ENCODE measurements at regions not wholly inside any gene's neighbourhood (a gene's known extent, or its start where the extent isn't known, plus 50 kb on each side); places are given as distances from the start of the nearest gene placed in this dataset.

DNA sequence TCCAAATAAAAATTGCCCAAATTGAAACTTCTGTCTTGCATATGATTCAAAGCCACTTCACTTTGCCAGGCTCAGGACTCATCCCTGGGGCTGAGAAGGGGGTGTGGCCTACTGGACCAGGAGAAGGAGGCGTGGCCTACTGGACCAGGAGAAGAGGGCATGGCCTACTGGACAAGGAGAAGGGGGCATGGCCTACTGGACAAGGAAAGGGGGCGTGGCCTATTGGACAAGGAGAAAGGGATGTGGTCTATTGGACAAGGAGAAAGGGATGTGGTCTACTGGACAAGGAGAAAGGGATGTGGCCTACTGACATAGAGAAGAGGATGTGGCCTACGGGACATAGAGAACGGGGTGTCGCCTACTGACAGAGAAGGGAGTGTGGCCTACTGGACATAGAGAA, 405.3 kb downstream of the RRAGC start:
- DNase-seq, result no peak

DNA sequence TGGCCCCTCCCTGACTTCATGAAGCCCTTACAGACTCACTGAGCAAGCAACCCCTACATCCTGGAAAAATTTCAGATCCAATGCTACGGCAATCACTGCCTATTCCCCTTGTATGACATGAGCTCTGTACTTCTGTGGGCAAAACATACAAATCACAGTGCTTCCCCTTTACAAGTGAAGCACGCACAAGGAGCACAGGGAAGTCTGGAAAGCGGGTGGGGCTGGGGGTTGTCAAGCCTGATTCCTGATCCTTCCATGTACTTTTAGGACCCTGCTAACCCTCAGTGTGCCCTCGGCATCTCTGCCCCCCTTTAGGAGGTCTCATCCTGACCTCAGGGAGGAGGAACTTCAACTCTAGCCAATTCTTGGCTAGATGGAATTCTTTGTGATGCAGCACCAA, 405.7 kb upstream of the POU3F1 start:
- no peak for DNase-seq

DNA sequence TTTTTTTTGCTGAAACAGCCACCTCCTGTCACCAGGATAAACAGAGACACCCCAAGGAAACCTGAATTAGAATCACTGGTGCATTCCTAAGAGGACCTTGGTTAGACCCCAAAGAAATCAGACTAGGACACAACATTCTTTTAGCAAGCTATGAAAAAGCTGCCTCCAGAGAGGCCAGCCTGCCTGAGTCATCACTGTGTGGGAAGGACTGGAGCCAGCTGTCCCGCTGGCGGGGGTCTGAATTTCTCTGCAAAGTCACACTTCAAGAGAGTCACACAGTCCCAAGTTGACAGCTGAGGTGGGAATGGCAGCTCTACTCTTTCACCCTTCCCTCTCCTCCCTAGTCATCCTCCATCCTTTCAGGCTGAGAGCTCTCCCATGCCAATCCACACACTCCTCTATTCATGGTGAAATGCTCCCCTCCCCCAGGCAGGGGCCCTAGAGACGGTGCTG, 405.0 kb upstream of the POU3F1 start:
- DNase-seq, result no peak

DNA sequence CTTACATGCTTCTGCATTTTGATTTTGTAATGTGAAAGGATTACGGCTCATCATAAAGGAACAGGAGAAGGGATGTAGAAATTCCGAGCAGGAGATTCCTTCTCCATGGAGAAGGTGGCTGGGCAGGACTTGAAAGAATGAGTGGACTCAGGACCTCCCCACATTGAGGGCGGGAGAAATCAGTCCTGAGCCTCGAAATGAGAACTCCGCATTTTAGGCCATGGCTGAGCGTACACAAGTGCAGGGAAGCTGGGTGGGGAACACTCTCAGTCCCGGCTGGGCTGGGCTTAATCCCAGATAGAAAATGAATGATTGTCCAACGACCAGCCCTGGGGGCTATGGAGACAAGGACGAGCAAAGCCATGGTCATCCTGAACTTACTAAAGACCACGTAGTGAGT, 402.3 kb upstream of the POU3F1 start:
- no peak for DNase-seq

DNA sequence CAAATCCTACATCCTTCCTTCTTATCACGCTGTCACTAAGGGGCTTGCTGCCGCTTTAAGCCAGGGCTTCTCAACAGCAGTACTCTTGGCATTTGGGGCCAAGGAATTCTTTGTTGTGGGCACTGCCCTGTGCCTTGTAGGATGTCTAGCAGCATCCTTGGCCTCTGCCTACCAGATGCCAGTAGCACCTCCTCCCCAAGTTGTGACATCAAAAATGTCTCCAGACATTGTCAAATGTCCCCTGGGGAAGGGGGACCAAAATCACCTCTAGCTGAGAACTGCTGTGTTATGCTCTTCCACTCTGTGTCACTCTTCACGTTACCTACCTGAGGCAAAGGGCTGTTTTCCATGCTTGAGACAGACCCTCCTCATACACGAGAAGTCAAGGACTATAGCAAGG, 400.3 kb upstream of the POU3F1 start:
- no peak for DNase-seq

DNA sequence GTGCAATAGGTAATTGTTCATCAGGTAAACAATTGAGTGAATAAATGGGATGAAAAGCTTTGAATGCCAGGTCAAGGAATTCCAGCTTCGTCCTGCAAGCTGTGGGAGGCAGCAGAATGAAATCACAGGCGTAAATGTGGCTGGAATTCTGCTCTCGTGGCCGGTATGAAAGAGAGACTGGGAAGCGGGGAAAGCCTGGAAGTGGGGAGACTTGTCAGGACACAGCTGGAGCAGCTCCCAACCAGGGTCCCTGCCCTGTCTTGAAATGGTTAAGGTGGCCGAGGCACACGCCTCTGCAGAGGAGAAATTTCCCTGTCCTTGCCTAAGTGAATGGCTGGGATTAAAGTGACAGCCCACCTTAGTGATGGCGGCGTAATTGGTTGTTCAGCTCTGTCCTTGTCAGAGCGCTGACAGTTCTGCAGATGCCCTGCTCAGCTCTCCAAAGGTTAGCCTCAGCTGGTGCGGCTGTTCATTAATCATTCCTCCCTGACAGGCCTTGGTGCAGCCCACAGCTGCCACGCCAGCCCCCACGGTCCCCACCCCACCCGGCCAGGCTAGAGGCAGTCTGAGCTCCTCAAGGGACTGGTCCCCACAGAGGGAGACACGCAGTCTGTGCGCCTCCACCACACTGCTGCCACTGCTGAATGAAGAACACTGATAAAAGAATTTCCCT, 398.3 kb upstream of the POU3F1 start:
- peak in 1 of 3 experiments; percentile 23 for DNase-seq

DNA sequence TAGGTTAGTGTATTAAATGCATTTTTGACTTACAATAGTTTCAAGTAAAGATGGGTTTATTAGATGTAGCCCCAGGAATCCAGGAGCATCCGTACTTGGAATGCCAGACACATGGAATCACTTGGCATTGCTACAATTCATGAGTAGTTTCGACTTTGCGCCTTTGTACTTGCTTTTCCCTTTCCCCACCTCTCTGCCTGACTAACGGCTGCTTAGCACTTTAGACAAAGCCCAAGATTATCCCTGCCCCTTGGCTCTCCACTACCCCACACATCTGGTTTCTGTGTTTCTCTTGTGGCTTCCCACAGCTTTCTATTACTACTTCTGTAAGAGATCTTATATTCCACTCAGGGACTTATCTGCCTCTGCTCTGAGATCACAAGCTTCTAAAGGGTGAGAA, 397.7 kb upstream of the POU3F1 start:
- DNase-seq, result no peak

DNA sequence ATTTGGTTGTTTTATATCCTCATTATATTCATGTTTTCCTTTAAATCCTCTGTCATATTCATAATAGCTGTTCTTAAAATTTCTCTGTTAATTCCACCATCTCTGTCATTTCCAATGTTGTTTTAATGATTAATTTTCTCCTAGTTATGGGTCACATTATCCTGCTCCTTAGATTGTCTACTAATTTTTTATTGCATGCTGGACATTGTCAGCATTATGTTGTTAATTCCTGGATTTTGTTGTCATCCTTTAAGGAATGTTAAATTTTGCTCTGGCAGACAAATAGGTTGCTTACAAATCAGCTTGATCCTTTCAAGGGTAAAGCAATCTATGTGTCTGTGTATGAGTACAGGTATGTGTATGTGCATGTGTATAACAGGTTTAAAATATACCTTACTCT, 393.8 kb upstream of the POU3F1 start:
- no peak for DNase-seq

DNA sequence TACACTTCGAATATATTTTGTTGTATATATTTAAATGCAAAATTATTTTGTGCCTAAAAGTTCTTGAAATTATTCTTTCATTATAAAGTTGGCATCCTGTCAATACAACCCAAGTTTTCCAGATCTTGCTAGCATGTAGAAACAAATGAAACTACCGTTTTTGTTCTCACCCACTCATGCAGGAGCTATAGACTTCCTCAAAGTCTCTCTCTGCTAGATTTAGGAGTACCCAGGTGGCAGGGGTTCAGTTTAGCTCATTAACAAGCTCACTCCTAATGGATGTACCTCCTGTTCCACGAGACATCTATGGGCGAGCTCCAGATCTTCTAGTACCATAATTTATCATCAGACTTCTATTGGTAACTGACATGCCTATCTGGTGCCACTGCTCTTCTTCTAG, 390.2 kb upstream of the POU3F1 start:
- DNase-seq, result no peak

DNA sequence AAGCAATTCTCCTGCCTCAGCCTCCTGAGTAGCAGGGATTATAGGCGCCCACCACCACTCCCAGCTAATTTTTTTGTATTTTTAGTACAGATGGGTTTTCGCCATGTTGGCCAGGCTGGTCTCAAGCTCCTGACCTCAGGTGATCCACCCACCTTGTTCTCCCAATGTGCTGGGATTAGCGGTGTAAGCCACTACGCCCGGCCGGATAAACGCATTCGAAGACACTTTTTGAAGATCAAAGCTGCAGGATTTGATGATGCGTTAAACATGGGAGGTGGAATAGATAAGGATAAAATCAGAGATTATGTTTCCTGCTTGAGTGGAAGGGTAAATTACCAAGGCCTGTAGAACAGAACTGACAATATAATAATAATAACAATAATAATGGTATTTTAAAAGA, 389.4 kb upstream of the POU3F1 start:
- DNase-seq, result no peak

DNA sequence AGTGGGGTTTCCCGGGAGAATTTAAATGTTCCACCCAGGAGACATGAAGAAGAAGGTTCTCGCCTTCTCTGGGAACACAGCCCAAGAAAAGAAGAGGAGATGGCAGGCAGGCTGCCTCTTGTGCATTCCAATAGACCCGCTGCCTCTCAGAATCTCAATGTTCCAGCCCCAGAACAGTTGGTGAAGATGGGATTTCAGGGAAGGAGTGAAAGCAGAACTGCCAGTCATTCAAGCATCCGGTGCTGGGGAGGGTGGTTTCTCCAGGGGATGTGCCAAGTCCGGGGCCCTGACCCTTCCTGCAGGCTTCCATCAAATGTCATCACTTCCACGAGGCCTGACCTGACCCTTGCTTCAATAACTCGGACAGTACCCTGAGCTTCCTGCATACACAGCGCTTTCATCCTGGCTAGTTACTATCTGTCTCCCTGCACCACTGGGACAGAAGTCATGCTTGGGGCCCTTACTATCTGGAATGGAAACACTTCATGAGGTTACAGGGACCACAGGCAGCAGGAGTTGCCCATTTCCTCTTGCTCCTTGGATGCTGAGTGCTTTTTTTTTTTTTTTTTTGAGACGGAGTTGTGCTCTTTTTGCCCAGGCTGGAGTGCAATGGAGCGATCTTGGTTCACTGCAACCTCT, 386.6 kb upstream of the POU3F1 start:
- no peak for DNase-seq

DNA sequence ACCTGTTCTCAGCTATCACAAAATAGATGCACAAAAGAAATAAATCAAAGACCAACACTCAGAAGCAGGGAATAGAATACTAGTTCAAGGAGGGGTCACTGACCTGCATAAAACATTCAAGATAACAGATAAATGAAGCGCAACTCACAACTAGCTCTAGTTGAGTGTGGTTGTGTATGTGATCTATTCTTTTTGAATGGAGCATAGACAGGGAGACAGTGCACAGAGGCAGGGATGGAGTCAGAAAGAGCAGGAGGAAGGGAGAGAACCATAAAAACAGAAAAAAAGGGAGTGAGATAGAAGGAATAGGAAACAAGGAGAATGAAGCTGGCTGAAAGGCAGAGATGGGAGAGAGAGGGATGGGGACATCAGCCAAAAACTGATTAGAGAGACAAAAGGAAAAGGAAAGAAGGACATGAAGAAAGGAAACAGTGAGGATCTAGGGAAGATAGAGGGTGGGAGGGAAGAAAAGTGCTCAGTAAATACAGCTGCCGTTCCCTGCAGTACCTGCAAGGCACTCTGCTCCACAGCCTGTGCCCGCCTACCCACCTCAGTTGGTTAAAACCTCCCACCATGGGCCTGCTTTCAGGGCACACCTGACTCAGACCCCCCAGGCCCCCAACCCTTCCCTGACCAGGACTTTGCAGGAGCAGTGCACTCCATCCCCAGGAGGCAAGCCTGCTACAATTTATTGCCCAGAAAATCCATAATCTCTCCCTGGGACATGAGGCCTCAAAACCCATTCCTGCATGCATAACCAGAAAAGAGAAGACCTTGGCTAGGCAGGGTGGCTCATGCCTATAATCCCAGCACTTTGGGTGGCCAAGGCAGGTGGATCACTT, 385.2 kb upstream of the POU3F1 start:
- peak in 1 of 3 experiments; percentile 21 for DNase-seq

DNA sequence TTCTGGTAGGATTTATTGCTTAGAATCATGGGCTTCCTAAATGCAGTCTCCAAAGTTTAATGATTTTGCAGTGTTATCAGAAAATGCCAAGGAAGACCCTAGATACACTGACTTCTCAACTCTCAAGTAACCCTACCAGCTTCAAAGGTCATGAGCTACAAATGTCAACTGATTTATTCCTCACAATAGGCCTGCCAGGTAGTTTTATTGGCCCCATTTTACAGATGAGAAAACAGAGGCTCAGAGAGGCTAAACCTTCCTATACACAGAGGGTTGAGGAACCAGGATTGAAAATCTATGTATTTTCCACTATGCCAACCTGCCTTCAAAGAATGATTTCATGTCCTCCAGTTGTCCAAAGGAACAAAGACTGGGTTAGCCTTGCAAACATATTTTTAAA, 384.4 kb upstream of the POU3F1 start:
- no peak for DNase-seq

DNA sequence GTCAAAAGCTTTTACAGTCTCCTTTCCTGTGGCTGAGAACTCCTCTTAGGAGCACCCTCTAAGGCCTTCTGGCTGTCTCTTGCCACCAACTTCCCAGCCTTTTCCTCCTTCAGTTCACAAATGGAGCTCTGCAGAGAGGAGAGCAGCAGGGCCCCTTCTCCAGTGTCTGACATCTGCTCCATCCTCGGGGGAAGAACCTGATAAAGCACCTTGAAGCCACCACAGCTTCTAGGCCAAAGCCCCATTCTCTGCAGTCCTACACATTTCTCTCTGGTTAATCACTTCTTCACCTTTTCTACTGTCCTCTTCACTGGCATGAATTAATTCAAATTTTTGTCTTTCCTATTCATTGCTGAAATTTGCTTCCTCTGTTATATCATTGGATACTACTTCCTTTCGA, 378.1 kb upstream of the POU3F1 start:
- no peak for DNase-seq

DNA sequence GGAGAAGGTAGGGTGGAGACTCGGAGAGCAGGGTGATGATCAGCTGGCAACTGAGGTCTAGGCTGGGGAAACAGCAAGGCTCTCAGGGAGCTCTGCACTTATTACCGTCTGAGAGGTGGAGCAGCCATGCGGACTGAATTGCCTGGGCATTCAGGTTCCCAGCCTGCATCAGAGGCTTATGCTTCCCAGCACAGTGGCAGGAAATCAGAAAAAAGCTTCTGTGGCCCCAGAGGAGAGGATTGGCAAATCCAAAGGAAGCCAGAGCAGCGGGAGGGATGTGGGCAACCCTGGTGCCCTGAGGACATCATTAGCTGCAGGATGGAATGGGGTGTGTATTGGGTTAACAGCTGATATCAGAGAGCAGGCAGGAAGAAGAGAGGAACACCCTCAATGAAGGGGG, 374.1 kb upstream of the POU3F1 start:
- peak in 1 of 3 experiments; percentile 39 for DNase-seq

DNA sequence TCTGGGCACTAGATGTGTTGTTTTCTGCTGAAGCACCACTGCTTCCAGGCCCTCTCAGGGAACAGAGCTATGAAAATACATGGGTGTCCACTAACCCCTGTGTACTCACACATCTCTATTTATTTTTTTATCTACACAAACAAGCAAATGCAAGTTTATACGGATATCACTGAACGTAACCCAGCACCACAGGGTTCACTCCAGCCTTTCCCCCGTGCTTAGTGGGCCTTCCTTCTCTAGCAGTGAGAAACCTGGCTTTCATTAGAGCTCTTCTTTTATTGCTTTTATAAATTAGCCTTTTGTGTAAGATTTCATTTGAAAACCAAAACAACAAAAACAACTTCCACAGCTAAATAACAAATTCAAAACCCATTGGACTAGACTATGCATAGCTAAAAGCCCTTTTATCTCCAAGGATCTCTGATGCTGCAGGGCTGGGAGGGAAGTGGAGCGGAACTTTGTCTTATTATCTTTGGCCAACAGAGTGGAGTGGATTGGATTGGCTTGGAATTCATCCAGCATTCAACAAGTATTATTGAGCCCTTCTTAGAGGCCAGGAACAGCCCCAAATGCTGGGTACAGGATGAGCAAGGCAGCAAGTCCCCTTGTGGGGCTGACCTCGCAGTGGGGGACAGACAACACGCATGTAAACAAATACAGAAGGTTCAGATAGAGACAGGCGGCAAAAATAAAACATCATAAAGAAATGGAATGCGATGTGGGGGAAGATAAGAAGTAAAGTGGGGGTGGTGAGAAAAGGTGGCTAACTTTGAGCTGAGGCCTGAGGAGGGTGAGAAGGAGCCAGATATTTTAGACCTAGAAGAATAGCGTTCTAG, 371.8 kb upstream of the POU3F1 start:
- peak in 1 of 3 experiments; percentile 83 for DNase-seq

DNA sequence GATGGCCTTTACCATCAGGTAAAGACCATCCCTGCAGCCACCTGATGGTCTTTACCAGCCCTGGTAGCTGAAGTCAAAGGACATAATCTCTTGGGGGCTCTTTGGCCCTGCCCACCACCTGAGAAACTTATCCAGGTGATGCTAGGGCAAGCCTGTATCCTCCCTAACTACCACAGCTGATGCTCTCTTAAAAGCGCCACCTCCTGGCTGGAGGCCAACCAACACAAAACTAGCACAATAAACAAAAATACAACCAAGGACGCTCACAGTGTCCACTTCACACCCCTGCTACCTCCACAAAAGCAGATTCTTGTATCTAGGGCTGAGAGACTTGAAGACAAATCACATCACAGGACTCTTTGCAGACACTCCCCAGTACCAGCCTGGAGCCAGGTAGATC, 357.1 kb upstream of the POU3F1 start:
- peak in 1 of 3 experiments; percentile 3 for DNase-seq

DNA sequence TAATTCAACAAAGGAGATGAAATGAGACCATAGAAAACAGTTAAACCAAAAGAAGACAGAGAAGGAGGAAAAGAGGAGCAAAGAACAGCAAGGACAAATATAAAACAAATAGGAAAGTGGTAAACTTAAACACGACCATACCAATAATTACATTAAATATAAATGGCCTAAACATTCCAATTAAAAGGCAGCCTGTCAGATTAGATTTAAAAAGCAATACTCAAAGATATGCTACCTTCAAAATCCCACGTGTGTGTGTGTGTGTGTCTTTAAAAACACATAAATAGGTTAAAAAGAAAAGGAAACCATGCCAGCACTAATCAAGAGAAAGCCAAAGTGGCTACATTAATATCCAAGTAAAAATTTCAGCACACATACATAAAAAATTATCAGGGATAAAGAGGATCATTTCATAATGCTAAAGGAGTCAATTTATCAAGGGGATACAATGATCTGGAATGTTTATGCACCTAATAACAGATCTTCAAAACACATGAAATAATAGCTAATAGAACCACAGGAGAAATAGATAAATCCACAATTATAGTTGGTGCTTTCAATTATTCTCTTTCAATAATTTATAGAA, 355.7 kb upstream of the POU3F1 start:
- DNase-seq, result no peak

DNA sequence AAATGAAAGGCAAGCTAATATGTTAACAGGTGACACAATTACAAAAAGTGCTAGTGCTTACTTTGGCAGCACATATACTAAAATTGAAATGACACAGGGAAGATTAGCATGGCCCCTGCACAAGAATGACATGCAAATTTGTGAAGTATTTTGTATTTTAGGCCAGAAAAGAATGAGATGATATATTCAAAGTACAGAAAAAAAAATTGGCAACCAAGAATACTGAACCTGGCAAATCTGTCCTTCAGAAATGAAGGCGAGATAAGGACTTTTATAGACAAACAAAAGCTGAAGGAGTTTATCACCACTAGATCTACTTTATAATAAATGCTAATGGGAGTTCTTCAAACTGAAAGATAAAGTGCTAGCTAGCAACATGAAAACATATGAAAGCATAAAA, 350.0 kb upstream of the POU3F1 start:
- DNase-seq, result no peak

DNA sequence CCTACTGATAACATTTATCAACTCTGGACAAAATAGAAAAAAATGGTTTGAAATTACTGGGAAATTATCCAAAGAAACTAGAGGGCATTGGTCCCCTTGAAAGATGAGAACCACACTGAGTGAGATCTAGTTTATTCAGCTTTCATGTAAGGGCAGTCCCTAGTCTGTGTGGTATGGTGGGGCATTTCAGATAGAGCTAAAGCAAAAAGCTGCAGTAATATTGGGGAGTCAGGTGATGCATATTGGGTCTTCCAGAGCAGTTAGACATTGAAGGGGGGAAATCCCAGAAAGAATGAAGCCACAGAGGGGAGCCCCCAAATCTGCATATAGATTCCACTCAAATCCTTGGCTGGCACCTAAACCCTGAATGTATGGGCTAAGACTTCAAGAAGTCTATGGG, 347.7 kb upstream of the POU3F1 start:
- DNase-seq, result no peak

DNA sequence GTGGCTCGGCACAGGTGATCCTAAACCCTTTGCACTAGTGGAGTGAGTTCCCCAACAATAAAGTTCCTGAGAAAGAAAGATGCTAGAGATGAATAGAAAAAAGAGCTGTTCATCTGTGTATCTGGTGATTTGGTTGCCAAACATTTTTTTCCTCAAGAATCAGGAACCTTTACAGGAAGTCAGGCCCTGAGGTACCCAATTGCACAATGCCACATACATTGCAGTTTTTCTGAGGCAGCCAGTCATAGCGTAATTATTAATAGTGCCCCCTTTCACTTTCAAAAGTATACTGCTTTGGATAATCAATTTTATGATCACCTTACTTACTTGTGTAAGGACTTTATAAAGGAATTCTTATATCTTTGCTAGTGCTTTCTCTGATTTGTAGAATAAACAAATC, 346.3 kb upstream of the POU3F1 start:
- no peak for DNase-seq

DNA sequence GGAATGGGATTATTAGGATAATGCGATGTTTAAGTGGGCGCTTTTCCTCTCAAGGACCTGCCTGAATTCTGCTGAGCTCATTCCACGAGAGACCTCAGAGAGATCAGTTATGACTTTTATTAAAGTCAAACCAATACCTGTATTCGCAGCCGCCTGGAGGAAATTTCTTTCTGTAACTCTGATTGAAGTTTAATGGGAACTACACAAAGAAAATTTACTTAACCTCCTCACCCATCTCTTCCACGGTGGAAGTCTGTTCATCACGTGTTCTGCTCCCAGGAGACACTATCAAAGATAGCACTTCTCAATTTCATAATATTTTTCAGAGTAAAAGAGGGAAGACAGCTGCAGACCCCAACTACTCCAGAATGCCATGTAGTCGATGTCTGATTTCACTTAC, 334.7 kb upstream of the POU3F1 start:
- DNase-seq, result no peak

DNA sequence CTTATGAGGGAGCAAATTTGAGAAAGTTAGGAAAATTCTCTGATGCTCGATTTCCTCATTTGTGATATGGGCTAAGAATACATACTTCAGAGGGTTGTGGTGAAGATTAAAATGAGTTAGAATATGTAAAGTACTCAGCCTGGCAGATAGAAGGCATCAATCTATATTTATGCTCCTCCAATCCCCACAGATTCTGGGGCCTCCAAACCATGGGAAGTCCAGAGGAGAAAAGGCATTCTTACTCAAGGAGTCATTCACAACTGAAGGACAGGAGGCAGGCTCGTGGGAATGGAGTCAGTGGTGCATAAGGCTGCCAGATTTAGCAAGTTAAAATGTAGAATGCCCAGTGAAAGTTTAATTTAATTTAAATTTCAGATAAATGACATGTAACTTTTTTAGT, 330.0 kb upstream of the POU3F1 start:
- no peak for DNase-seq

Data from NCI-H1417 (cell line).